GM12878 (cell line): ENCODE measurements at regions not wholly inside any gene's neighbourhood (a gene's known extent, or its start where the extent isn't known, plus 50 kb on each side); places are given as distances from the start of the nearest gene placed in this dataset.

Experiments
- ATAC-seq: fragments of 200-7000 bp; cut with Tn5 transposase; 3 replicates; pipeline ENCODE4 v1.9.1; 2020; ENCODE audit warnings: mild to moderate bottlenecking, moderate library complexity
- BruUV-seq: library from RNA; stranded (reverse); fragments of 400-500 nt; replicated peaks from 2 replicates; lab custom pipeline; 2021; lab: Mats Ljungman, UMichigan
- CTCF ChIA-PET: fragments of 300-600 bp; sonication (Branson Sonifier 250); formaldehyde crosslinking; extraction: SDS; loops from one replicate; lab custom pipeline; 2021; ENCODE audit warnings: inconsistent platforms; lab: Yijun Ruan, JAX
- POLR2A ChIA-PET: fragments of 350-600 bp; formaldehyde crosslinking; extraction: SDS; loops from one replicate; lab custom pipeline; 2021; ENCODE audit warnings: inconsistent platforms; lab: Charles Lee
- RAD21 ChIA-PET: fragments of 300-600 bp; sonication (Branson Sonifier 250); formaldehyde crosslinking; loops from one replicate; lab custom pipeline; 2023; ENCODE audit warnings: antibody characterized with exemption; ENCODE audit not compliant: unreplicated experiment; lab: Charles Lee
- SMC1A ChIA-PET: fragments of 300-600 bp; sonication (Branson Sonifier 250); formaldehyde crosslinking; loops from one replicate; lab custom pipeline; 2023; ENCODE audit not compliant: unreplicated experiment, uncharacterized antibody; lab: Charles Lee
- DNase-seq: peaks from one replicate; pipeline ENCODE4 v3.0.0-alpha.2; 2011; ENCODE audit warnings: low read depth, low spot score
- FAIRE-seq: peaks from 3 replicates; lab custom pipeline; 2011; peaks lifted over from hg19 to GRCh38; lab: Jason Lieb, UNC
- H2AFZ ChIP-seq: 2 replicates; pipeline ENCODE4 v1.6.0; 2011; ENCODE audit warnings: low read depth, low read length, control low read depth; ENCODE audit not compliant: control insufficient read depth
- H3K27ac ChIP-seq: 2 replicates; pipeline ENCODE4 v1.5.1; 2011; ENCODE audit warnings: control low read depth; ENCODE audit not compliant: control insufficient read depth, insufficient read depth
- H3K27me3 ChIP-seq, 2 experiments: replicated peaks in 1 of 2; 2 replicates each; pipeline versions ENCODE4 v1.6.0 to v1.6.1; 2011; ENCODE audit warnings: low read length in 1 of 2; ENCODE audit not compliant: control insufficient read depth in 2 of 2, insufficient read depth in 2 of 2
- H3K36me3 ChIP-seq, 2 experiments: 2 replicates each; pipeline ENCODE4 v1.5.1; 2011; ENCODE audit warnings: low read length in 1 of 2; ENCODE audit not compliant: control insufficient read depth in 2 of 2, insufficient read depth in 2 of 2
- H3K4me1 ChIP-seq: 2 replicates; pipeline ENCODE4 v1.6.1; 2011; ENCODE audit warnings: mild to moderate bottlenecking, low read length, moderate library complexity, mixed read lengths; ENCODE audit not compliant: control insufficient read depth, insufficient read depth
- H3K4me2 ChIP-seq: 2 replicates; pipeline ENCODE4 v1.6.0; 2011; ENCODE audit warnings: control low read depth; ENCODE audit not compliant: control insufficient read depth, insufficient read depth
- H3K4me3 ChIP-seq: fragments of 200-600 bp; sonication (generic); 2 replicates; pipeline ENCODE4 v1.5.1; 2016
- H3K79me2 ChIP-seq: 2 replicates; pipeline ENCODE4 v1.6.0; 2011; ENCODE audit warnings: low read length; ENCODE audit not compliant: control insufficient read depth, insufficient read depth
- H3K9ac ChIP-seq: 2 replicates; pipeline ENCODE4 v1.8.0; 2011; ENCODE audit warnings: low read length, control low read depth, mixed read lengths; ENCODE audit not compliant: control insufficient read depth, insufficient read depth
- H3K9me3 ChIP-seq: replicated peaks from 3 replicates; pipeline ENCODE4 v1.5.1; 2011; ENCODE audit warnings: mild to moderate bottlenecking, low read length; ENCODE audit not compliant: control insufficient read depth, insufficient read depth
- H4K20me1 ChIP-seq: 2 replicates; pipeline ENCODE4 v1.6.0; 2011; ENCODE audit not compliant: control insufficient read depth, insufficient read depth
- ATF7 ChIP-seq: fragments of 450-650 bp; IDR thresholded peaks from 2 replicates; pipeline ENCODE4 v1.6.1; 2016; ENCODE audit warnings: low read depth, mild to moderate bottlenecking
- E2F4 ChIP-seq: IDR thresholded peaks from 2 replicates; pipeline ENCODE4 v1.6.1; 2012; ENCODE audit warnings: low read depth, low read length, improper control_type of control experiment
- ESRRA ChIP-seq: IDR thresholded peaks from 2 replicates; pipeline ENCODE4 v1.6.1; 2012; ENCODE audit warnings: mild to moderate bottlenecking, low read length, improper control_type of control experiment
- FOXK2 ChIP-seq: fragments of 450-650 bp; IDR thresholded peaks from 2 replicates; pipeline ENCODE4 v1.6.1; 2017; ENCODE audit warnings: mild to moderate bottlenecking, moderate library complexity
- MEF2A ChIP-seq: IDR thresholded peaks from 2 replicates; pipeline ENCODE4 v1.6.1; 2011; ENCODE audit warnings: low read depth, mild to moderate bottlenecking, low read length, moderate library complexity; ENCODE audit not compliant: insufficient read depth
- MYC ChIP-seq: IDR thresholded peaks from 2 replicates; pipeline ENCODE4 v1.6.1; 2011; ENCODE audit warnings: mild to moderate bottlenecking, low read length, moderate library complexity, inconsistent platforms; ENCODE audit not compliant: insufficient read depth, insufficient replicate concordance, insufficient read length, severe bottlenecking
- RCOR1 ChIP-seq: conservative IDR thresholded peaks from 2 replicates; pipeline ENCODE4 v1.6.1; 2012; ENCODE audit warnings: low read depth, low read length, improper control_type of control experiment
- SPI1 ChIP-seq: IDR thresholded peaks from 2 replicates; pipeline ENCODE4 v1.6.1; 2011; ENCODE audit warnings: low read depth, mild to moderate bottlenecking, low read length, moderate library complexity, borderline replicate concordance; ENCODE audit not compliant: insufficient read depth
- STAT1 ChIP-seq: fragments of 450-650 bp; conservative IDR thresholded peaks from 2 replicates; pipeline ENCODE4 v1.6.1; 2014; ENCODE audit warnings: antibody characterized with exemption, mild to moderate bottlenecking
- TARDBP ChIP-seq: IDR thresholded peaks from 2 replicates; pipeline ENCODE4 v1.6.1; 2016; ENCODE audit warnings: borderline replicate concordance
- TCF3 ChIP-seq: IDR thresholded peaks from 2 replicates; pipeline ENCODE4 v1.6.1; 2012; ENCODE audit warnings: low read depth, mild to moderate bottlenecking, low read length, borderline replicate concordance; ENCODE audit not compliant: insufficient read depth
- USF1 ChIP-seq: IDR thresholded peaks from 2 replicates; pipeline ENCODE4 v1.6.1; 2011; ENCODE audit warnings: borderline replicate concordance, low read depth, mild to moderate bottlenecking, moderate library complexity, mixed read lengths, low read length; ENCODE audit not compliant: insufficient read depth; ENCODE audit errors: extremely low read length
- ZNF384 ChIP-seq: IDR thresholded peaks from 2 replicates; pipeline ENCODE4 v1.6.1; 2012; ENCODE audit warnings: low read depth, mild to moderate bottlenecking, low read length, improper control_type of control experiment, borderline replicate concordance
- WGBS: methylation state at CpG from one replicate; pipeline ENCODE4 v1.1.6; 2016; ENCODE audit warnings: low lambda C conversion rate; ENCODE audit not compliant: insufficient replicate concordance, insufficient coverage; ENCODE audit errors: missing lambda C conversion rate; 5-methylcytosine and 5-hydroxymethylcytosine counted together
- in situ Hi-C: fragments of 300-500 bp; cut with MboI; formaldehyde crosslinking; loops from 9 replicates; pipeline ENCODE4 v1.14.3; 2018; ENCODE audit warnings: mixed read lengths
- intact Hi-C: fragments of 100-400 bp; cut with micrococcal nuclease; formaldehyde crosslinking; loops from one replicate; pipeline ENCODE4 v1.14.2; 2022; ENCODE audit not compliant: unreplicated experiment

- TF ChIP-seq TCF3 (no peak), ZNF384 (no peak), SPI1 (no peak), E2F4 (no peak), ATF7 (no peak), STAT1 (no peak)
- TF ChIP-seq, all 136 proteins: peak for 0
Measured at GRCh38 chr22:27329966-27330645, 471.4 kb downstream of the MN1 start (continued).

- Histone ChIP-seq H3K27me3 (no peaks in the 10 kb centered on the region), H4K20me1 (no peaks in the 10 kb centered on the region), H3K9me3 (no peaks in the 10 kb centered on the region), H3K79me2 (no peaks in the 10 kb centered on the region), H3K27ac (no peak overlapping the region), H3K36me3 (no peaks in the 10 kb centered on the region), H3K4me3 (no peak overlapping the region), H3K9ac (no peak overlapping the region), H2AFZ (no peak overlapping the region), H3K4me2 (no peak overlapping the region), H3K4me1 (no peaks in the 10 kb centered on the region)
- CTCF ChIA-PET: interaction anchor here (1.0 kb wide), 1 partner anchor 653 kb away, joined by 3 read pairs; no protein-coding TSS in a partner anchor
- RAD21 ChIA-PET: interaction anchor here (1.2 kb wide), 1 partner anchor 653 kb away, joined by 3 read pairs; no protein-coding TSS in a partner anchor
- ATAC-seq (peak; percentile 46; the same call in 1 of the 3 replicates), FAIRE-seq (no peak), DNase-seq (no peak)
- 17% methylated on average over 16 of the region's 16 CpGs for WGBS
- no peak for TF ChIP-seq USF1
- TF ChIP-seq MEF2A: no peak
- no peak for TF ChIP-seq RCOR1
- no peak for TF ChIP-seq FOXK2
- TF ChIP-seq TARDBP: no peak
- no peak for TF ChIP-seq MYC
- TF ChIP-seq ESRRA: no peak
- in situ Hi-C loops: no loop called here
- SMC1A ChIA-PET: no interaction called here
- intact Hi-C loops: no loop called here
- no TSS peak for BruUV-seq
- POLR2A ChIA-PET: no interaction called here
Measured at GRCh38 chr22:27331526-27332281, 469.9 kb downstream of the MN1 start.
